SIG-M5 treated with dmso at 0.1 percent for 504 hours (cell line): ENCODE measurements at regions not wholly inside any gene's neighbourhood (a gene's known extent, or its start where the extent isn't known, plus 50 kb on each side); places are given as distances from the start of the nearest gene placed in this dataset.
"Not testable (repeated sequence)": the region's sequence is repeated elsewhere in the genome, so short reads cannot be mapped to it uniquely, and the experiment has no call there.

ENCODE experiments used
- DNase-seq: peaks from one replicate; lab custom pipeline; 2025; ENCODE audit not compliant: unreplicated experiment; lab: John Stamatoyannopoulos, UW

GRCh38 chr15:55126111-55126510 lies 70.6 kb downstream of the RSL24D1 start:
- DNase-seq, result no peak

GRCh38 chr15:55124616-55125015 lies 72.1 kb downstream of the RSL24D1 start:
- no peak for DNase-seq

GRCh38 chr15:55118344-55118870 lies 78.3 kb downstream of the RSL24D1 start:
- no peak for DNase-seq

- no peak for DNase-seq
Measured at GRCh38 chr15:55116636-55117035, 80.1 kb downstream of the RSL24D1 start.

GRCh38 chr15:55113736-55114135 lies 83.0 kb downstream of the RSL24D1 start:
- no peak for DNase-seq

GRCh38 chr15:55112706-55113105 lies 84.0 kb downstream of the RSL24D1 start:
- no peak for DNase-seq

- DNase-seq, result no peak
Measured at GRCh38 chr15:55110446-55110845, 86.3 kb downstream of the RSL24D1 start.

- DNase-seq, result peak; percentile 50
Measured at GRCh38 chr15:55108858-55109518, 87.8 kb downstream of the RSL24D1 start.

GRCh38 chr15:55108448-55108847 lies 88.3 kb downstream of the RSL24D1 start:
- DNase-seq, result no peak

GRCh38 chr15:55106155-55106554 lies 90.6 kb downstream of the RSL24D1 start:
- peak; percentile 0 for DNase-seq

GRCh38 chr15:55094136-55094535 lies 102.6 kb downstream of the RSL24D1 start:
- DNase-seq, result no peak

GRCh38 chr15:55088207-55088606 lies 108.5 kb downstream of the RSL24D1 start:
- DNase-seq, result no peak

- no peak for DNase-seq
Measured at GRCh38 chr15:55084673-55085072, 112.1 kb downstream of the RSL24D1 start.

- no peak for DNase-seq
Measured at GRCh38 chr15:55084216-55084615, 112.5 kb downstream of the RSL24D1 start.

- DNase-seq, result not testable (repeated sequence)
Measured at GRCh38 chr15:55077052-55077451, 119.7 kb downstream of the RSL24D1 start.

GRCh38 chr15:55074431-55074830 lies 122.3 kb downstream of the RSL24D1 start:
- no peak for DNase-seq

GRCh38 chr15:55063970-55064369 lies 132.8 kb downstream of the RSL24D1 start:
- not testable (repeated sequence) for DNase-seq

- DNase-seq, result no peak
Measured at GRCh38 chr15:55060836-55061235, 135.9 kb downstream of the RSL24D1 start.

GRCh38 chr15:55056500-55056899 lies 140.2 kb downstream of the RSL24D1 start:
- no peak for DNase-seq

GRCh38 chr15:55044162-55044561 lies 152.6 kb downstream of the RSL24D1 start:
- no peak for DNase-seq

- DNase-seq, result peak; percentile 11
Measured at GRCh38 chr15:55037071-55037470, 159.7 kb downstream of the RSL24D1 start.

- DNase-seq, result no peak
Measured at GRCh38 chr15:55035749-55036148, 161.0 kb downstream of the RSL24D1 start.

- no peak for DNase-seq
Measured at GRCh38 chr15:55033574-55033973, 163.2 kb downstream of the RSL24D1 start.
